ENCODE measurements at regions not wholly inside any gene's neighbourhood (a gene's known extent, or its start where the extent isn't known, plus 50 kb on each side); places are given as distances from the start of the nearest gene placed in this dataset.
A peak's percentile ranks its signal among the peaks of the same experiment; 100 is the strongest.

GRCh38 chr2:175872721-175873120 is 129.3 kb downstream of the LNPK start:
- TF ChIP-seq CTCF (IDR thresholded peaks at IDR 0.05; ENCODE audit: low read depth, low read length): no peak
- peak in 1 of 2 donors; percentile 33 for DNase-seq (ENCODE audit: low read depth in 2 of 2)
- no peak overlapping the region for H3K4me3 ChIP-seq (replicated peaks in 1 of 2; ENCODE audit: low read depth in 2 of 2, low read length in 2 of 2)

GRCh38 chr2:175872005-175872348 is 130.1 kb downstream of the LNPK start:
- no peak overlapping the region for H3K4me3 ChIP-seq (replicated peaks in 1 of 2; ENCODE audit: low read depth in 2 of 2, low read length in 2 of 2)
- DNase-seq (ENCODE audit: low read depth in 2 of 2): no peak
- TF ChIP-seq CTCF (IDR thresholded peaks at IDR 0.05; ENCODE audit: low read depth, low read length): no peak

- no peak overlapping the region for H3K4me3 ChIP-seq (replicated peaks in 1 of 2; ENCODE audit: low read depth in 2 of 2, low read length in 2 of 2)
- no peak for DNase-seq (ENCODE audit: low read depth in 2 of 2)
- no peak for TF ChIP-seq CTCF (IDR thresholded peaks at IDR 0.05; ENCODE audit: low read depth, low read length)
Observed at GRCh38 chr2:175871331-175872004, 130.6 kb downstream of the LNPK start.

- no peak overlapping the region for H3K4me3 ChIP-seq (replicated peaks in 1 of 2; ENCODE audit: low read depth in 2 of 2, low read length in 2 of 2)
- DNase-seq (ENCODE audit: low read depth in 2 of 2): no peak
- no peak for TF ChIP-seq CTCF (IDR thresholded peaks at IDR 0.05; ENCODE audit: low read depth, low read length)
Observed at GRCh38 chr2:175865716-175866115, 136.4 kb downstream of the LNPK start.

- no peak overlapping the region for H3K4me3 ChIP-seq (replicated peaks in 1 of 2; ENCODE audit: low read depth in 2 of 2, low read length in 2 of 2)
- DNase-seq (ENCODE audit: low read depth in 2 of 2): no peak
Observed at GRCh38 chr2:175864137-175864850, 137.8 kb downstream of the LNPK start.

GRCh38 chr2:175861958-175862357 is 140.1 kb downstream of the LNPK start:
- no peak for TF ChIP-seq CTCF (IDR thresholded peaks at IDR 0.05; ENCODE audit: low read depth, low read length)
- DNase-seq (ENCODE audit: low read depth in 2 of 2): no peak
- H3K4me3 ChIP-seq (replicated peaks in 1 of 2; ENCODE audit: low read depth in 2 of 2, low read length in 2 of 2): no peak overlapping the region

More at GRCh38 chr2:175864137-175864850, 137.8 kb downstream of the LNPK start:
- TF ChIP-seq CTCF (IDR thresholded peaks at IDR 0.05; ENCODE audit: low read depth, low read length): no peak

Measured in cardiac fibroblast (primary cell).